Neural crest cell (in vitro differentiated cells): ENCODE measurements at regions not wholly inside any gene's neighbourhood (a gene's known extent, or its start where the extent isn't known, plus 50 kb on each side); places are given as distances from the start of the nearest gene placed in this dataset.
A peak's percentile ranks its signal among the peaks of the same experiment; 100 is the strongest.

Experiments used
- DNase-seq: peaks from one replicate; pipeline ENCODE4 v3.0.0; 2021; ENCODE audit warnings: low read depth, mixed read lengths, low spot score
- H3K27ac Mint-ChIP-seq: one replicate; pipeline ENCODE4 v1.8.0; 2021; ENCODE audit warnings: mild to moderate bottlenecking, mixed read lengths; ENCODE audit not compliant: unreplicated experiment
- H3K27me3 Mint-ChIP-seq: 2 replicates; pipeline ENCODE4 v1.8.0; 2021; ENCODE audit warnings: low read depth, mild to moderate bottlenecking, mixed read lengths
- H3K36me3 Mint-ChIP-seq: 2 replicates; pipeline ENCODE4 v1.8.0; 2021; ENCODE audit warnings: low read depth, mild to moderate bottlenecking, mixed read lengths
- H3K4me1 Mint-ChIP-seq: 2 replicates; pipeline ENCODE4 v1.8.0; 2021; ENCODE audit warnings: mixed read lengths
- H3K4me3 Mint-ChIP-seq: one replicate; pipeline ENCODE4 v1.8.0; 2021; ENCODE audit warnings: mild to moderate bottlenecking, mixed read lengths
- H3K9me3 Mint-ChIP-seq: 2 replicates; pipeline ENCODE4 v1.8.0; 2021; ENCODE audit warnings: mixed read lengths
- CTCF ChIP-seq: fragments of 200-600 bp; sonication (generic); conservative IDR thresholded peaks from 2 replicates; pipeline ENCODE4 v1.5.0; 2021; ENCODE audit warnings: antibody characterized with exemption, mild to moderate bottlenecking

- Mint-ChIP-seq H3K9me3 (no peaks in the 10 kb centered on the region), H3K4me3 (no peak overlapping the region), H3K4me1 (peaks cover 28% of the 10 kb centered on the region), H3K36me3 (no peaks in the 10 kb centered on the region), H3K27me3 (no peaks in the 10 kb centered on the region), H3K27ac (peak overlapping the region; percentile 60)
- no peak for TF ChIP-seq CTCF
- no peak for DNase-seq
Measured at GRCh38 chr3:64818196-64818595, 130.4 kb upstream of the ADAMTS9 start.

- TF ChIP-seq CTCF: no peak
- Mint-ChIP-seq H3K27ac (no peak overlapping the region), H3K4me3 (no peak overlapping the region), H3K27me3 (no peaks in the 10 kb centered on the region), H3K9me3 (peaks cover 4% of the 10 kb centered on the region), H3K4me1 (peaks cover 28% of the 10 kb centered on the region), H3K36me3 (no peaks in the 10 kb centered on the region)
- DNase-seq: no peak
Measured at GRCh38 chr3:64816355-64816754, 128.6 kb upstream of the ADAMTS9 start.

GRCh38 chr3:64815789-64816188 lies 128.0 kb upstream of the ADAMTS9 start:
- Mint-ChIP-seq H3K4me1 (peaks cover 28% of the 10 kb centered on the region), H3K9me3 (peaks cover 4% of the 10 kb centered on the region), H3K4me3 (no peak overlapping the region), H3K27me3 (no peaks in the 10 kb centered on the region), H3K36me3 (no peaks in the 10 kb centered on the region), H3K27ac (peak overlapping the region; percentile 17)
- DNase-seq: no peak
- no peak for TF ChIP-seq CTCF

- no peaks in the 10 kb centered on the region for H3K27me3 Mint-ChIP-seq
- peaks cover 4% of the 10 kb centered on the region for H3K9me3 Mint-ChIP-seq
- no peak for TF ChIP-seq CTCF
- H3K36me3 Mint-ChIP-seq: no peaks in the 10 kb centered on the region
- peaks cover 28% of the 10 kb centered on the region for H3K4me1 Mint-ChIP-seq
- no peak overlapping the region for H3K27ac Mint-ChIP-seq
- no peak overlapping the region for H3K4me3 Mint-ChIP-seq
- no peak for DNase-seq
Measured at GRCh38 chr3:64815195-64815631, 127.4 kb upstream of the ADAMTS9 start.

GRCh38 chr3:64814351-64814750 lies 126.6 kb upstream of the ADAMTS9 start:
- peaks cover 4% of the 10 kb centered on the region for H3K9me3 Mint-ChIP-seq
- no peaks in the 10 kb centered on the region for H3K36me3 Mint-ChIP-seq
- no peak overlapping the region for H3K4me3 Mint-ChIP-seq

More at GRCh38 chr3:64814351-64814750, 126.6 kb upstream of the ADAMTS9 start:
- peaks cover 28% of the 10 kb centered on the region for H3K4me1 Mint-ChIP-seq
- DNase-seq: no peak
- H3K27me3 Mint-ChIP-seq: no peaks in the 10 kb centered on the region
- no peak for TF ChIP-seq CTCF
- no peak overlapping the region for H3K27ac Mint-ChIP-seq
